ENCODE measurements at regions not wholly inside any gene's neighbourhood (a gene's known extent, or its start where the extent isn't known, plus 50 kb on each side); places are given as distances from the start of the nearest gene placed in this dataset.

DNA sequence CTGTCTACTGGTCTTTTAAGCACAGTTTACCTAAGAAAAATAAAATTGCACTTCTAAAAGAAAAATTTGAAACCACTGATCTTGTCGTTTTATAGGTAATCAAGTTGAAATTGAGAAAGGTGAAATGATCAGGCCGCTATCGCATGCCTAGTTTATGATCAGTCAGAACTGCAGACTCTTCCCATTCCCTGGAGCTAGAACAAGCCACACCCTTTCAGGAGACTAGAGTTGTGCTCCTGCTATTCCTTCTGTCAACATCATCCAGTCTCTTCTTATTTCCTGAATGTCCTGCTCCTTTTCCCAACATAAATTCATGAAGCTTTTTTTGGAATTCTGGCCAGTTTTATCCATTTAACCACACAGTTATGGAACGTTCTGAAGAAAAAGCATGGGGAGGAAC is 135.1 kb downstream of the SLC7A11 start:
- TF ChIP-seq POLR2A (IDR thresholded peaks at IDR 0.05) (no peak), POLR2AphosphoS5 (IDR thresholded peaks at IDR 0.05) (no peak)
- TF ChIP-seq, protein P1, sequence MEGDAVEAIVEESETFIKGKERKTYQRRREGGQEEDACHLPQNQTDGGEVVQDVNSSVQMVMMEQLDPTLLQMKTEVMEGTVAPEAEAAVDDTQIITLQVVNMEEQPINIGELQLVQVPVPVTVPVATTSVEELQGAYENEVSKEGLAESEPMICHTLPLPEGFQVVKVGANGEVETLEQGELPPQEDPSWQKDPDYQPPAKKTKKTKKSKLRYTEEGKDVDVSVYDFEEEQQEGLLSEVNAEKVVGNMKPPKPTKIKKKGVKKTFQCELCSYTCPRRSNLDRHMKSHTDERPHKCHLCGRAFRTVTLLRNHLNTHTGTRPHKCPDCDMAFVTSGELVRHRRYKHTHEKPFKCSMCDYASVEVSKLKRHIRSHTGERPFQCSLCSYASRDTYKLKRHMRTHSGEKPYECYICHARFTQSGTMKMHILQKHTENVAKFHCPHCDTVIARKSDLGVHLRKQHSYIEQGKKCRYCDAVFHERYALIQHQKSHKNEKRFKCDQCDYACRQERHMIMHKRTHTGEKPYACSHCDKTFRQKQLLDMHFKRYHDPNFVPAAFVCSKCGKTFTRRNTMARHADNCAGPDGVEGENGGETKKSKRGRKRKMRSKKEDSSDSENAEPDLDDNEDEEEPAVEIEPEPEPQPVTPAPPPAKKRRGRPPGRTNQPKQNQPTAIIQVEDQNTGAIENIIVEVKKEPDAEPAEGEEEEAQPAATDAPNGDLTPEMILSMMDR (IDR thresholded peaks at IDR 0.05) = no peak
- DNase-seq (ENCODE audit: low spot score) = no peak
- 93% methylated on average over 4 of the region's 4 CpGs for WGBS
- H3K36me3 ChIP-seq = no peaks in the 10 kb centered on the region
- H3K4me1 ChIP-seq (replicated peaks) = no peaks in the 10 kb centered on the region
- intact Hi-C loops (cut with DNase I) = no loop called here
- H3K27ac ChIP-seq = no peak overlapping the region
- no peak overlapping the region for H3K4me3 ChIP-seq
- no peaks in the 10 kb centered on the region for H3K27me3 ChIP-seq (replicated peaks; ENCODE audit: insufficient read depth)
- no peaks in the 10 kb centered on the region for H3K9me3 ChIP-seq

DNA sequence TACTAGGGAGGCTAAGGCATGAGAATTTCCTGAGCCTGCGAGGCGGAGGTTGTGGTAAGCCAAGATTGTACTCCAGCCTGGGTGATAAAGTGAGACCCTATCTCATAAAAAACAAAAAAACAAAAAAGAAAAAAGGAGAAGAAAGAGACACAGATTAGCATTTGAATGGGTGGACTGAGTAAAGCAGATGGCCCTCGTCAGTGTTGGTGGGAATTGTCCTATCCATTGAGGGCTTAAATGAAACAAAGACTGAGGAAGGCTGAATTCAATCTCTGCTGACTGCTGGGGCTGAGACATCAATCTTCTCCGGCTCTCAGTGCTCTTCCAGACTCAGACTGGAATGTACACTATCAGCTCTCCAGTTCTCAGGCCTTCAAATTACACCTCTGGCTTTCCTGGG is 136.8 kb downstream of the SLC7A11 start:
- Histone ChIP-seq H3K27ac (no peak overlapping the region), H3K9me3 (no peaks in the 10 kb centered on the region), H3K27me3 (replicated peaks; ENCODE audit: insufficient read depth) (no peaks in the 10 kb centered on the region), H3K4me1 (replicated peaks) (no peaks in the 10 kb centered on the region), H3K4me3 (no peak overlapping the region), H3K36me3 (no peaks in the 10 kb centered on the region)
- DNase-seq (ENCODE audit: low spot score) = no peak
- WGBS = 95% methylated on average over 4 of the region's 4 CpGs
- intact Hi-C loops (cut with DNase I) = no loop called here
- TF ChIP-seq, protein P1 (IDR thresholded peaks at IDR 0.05) = no peak
- TF ChIP-seq POLR2A (IDR thresholded peaks at IDR 0.05) = no peak
- TF ChIP-seq POLR2AphosphoS5 (IDR thresholded peaks at IDR 0.05) = no peak

DNA sequence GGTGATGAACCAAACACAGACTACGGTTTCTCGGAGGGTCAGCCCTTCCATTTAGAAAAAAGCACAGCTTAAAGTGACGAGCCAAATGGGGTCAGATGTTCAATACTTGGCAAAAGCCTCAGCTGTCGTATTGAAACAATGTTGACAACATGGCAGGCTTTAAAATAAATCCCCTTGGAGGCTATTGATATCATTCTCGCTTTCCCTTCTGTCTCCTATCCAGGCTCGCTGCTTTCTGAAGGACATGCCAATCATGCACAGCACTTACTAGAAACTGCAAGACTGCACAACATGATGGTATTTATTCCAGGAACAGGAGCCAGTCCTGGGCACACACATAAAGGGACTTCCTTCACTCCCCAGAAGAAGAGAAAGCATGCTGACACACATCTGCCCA is 137.9 kb downstream of the SLC7A11 start:
- Histone ChIP-seq H3K27ac (no peak overlapping the region), H3K36me3 (no peaks in the 10 kb centered on the region), H3K27me3 (replicated peaks; ENCODE audit: insufficient read depth) (no peaks in the 10 kb centered on the region), H3K4me1 (replicated peaks) (no peaks in the 10 kb centered on the region), H3K9me3 (no peaks in the 10 kb centered on the region), H3K4me3 (no peak overlapping the region)
- DNase-seq (ENCODE audit: low spot score) = no peak
- WGBS = 61% methylated on average over 6 of the region's 6 CpGs
- intact Hi-C loops (cut with DNase I) = no loop called here
- TF ChIP-seq POLR2A (IDR thresholded peaks at IDR 0.05) = no peak
- TF ChIP-seq, protein P1 (IDR thresholded peaks at IDR 0.05) = no peak
- no peak for TF ChIP-seq POLR2AphosphoS5 (IDR thresholded peaks at IDR 0.05)

DNA sequence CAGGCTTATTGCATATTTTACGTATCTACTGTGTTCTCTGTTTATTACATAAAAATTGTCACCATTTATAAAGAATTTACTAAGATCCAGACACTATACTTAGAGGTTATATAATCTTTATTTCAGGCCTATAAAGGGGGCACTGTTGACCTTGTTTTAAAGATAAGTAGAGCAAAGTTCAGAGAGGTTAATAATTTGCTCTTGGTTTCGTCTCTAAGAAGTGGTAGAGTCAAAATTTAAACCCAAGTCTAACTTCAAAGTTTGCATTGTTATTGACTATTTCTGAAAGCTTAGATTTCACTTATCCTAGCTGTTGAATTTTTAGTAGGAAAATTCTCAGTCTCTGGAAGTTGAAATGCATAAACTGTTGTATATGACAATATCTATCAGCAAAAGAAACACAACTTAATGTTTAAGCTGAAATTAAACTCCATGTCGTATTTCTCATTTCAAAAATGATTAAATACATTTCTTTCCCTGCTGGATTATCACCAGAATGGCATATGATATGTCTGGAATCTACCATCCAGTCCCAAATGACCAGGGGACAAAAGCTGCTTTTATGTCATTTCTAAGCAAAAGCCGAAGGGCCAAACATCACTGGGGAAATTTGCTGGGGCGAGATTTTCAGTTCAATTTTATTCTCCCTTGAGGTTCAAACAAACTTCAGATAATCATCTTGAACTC is 138.4 kb downstream of the SLC7A11 start:
- Histone ChIP-seq H3K4me1 (replicated peaks) (no peaks in the 10 kb centered on the region), H3K27ac (no peak overlapping the region), H3K4me3 (no peak overlapping the region), H3K36me3 (no peaks in the 10 kb centered on the region), H3K9me3 (no peaks in the 10 kb centered on the region), H3K27me3 (replicated peaks; ENCODE audit: insufficient read depth) (no peaks in the 10 kb centered on the region)
- no peak for DNase-seq (ENCODE audit: low spot score)
- intact Hi-C loops (cut with DNase I) = no loop called here
- WGBS = 80% methylated on average over 5 of the region's 5 CpGs
- TF ChIP-seq POLR2A (IDR thresholded peaks at IDR 0.05) (no peak), POLR2AphosphoS5 (IDR thresholded peaks at IDR 0.05) (no peak)
- TF ChIP-seq, protein P1 (IDR thresholded peaks at IDR 0.05) = no peak

DNA sequence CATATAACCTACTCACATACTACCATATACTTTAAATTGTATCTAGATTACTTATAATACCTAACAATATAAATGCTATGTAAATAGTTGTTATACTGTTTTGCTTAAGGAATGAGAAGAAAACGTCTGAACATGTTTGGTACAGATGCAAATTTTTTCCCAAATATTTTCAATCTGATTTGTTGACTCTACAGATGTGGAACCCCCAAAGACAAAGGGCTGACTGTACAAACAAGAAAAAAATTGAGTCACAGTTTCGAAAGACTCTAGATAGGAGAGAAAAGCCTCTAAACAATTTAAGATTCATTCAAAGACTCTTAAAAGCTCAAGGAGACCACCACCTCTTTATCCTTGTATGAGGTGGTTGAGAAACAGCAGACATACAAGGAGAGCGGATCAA is 142.8 kb downstream of the SLC7A11 start:
- TF ChIP-seq, protein P1 (IDR thresholded peaks at IDR 0.05) = no peak
- TF ChIP-seq POLR2A (IDR thresholded peaks at IDR 0.05) (no peak), POLR2AphosphoS5 (IDR thresholded peaks at IDR 0.05) (no peak)
- H3K4me1 ChIP-seq (replicated peaks) = no peaks in the 10 kb centered on the region
- intact Hi-C loops (cut with DNase I) = loop anchor here (10.0 kb wide), 2 partner anchors 85 to 815 kb away; no protein-coding TSS in a partner anchor
- H3K27ac ChIP-seq = no peak overlapping the region
- no peak overlapping the region for H3K4me3 ChIP-seq
- no peak for DNase-seq (ENCODE audit: low spot score)
- H3K36me3 ChIP-seq = no peaks in the 10 kb centered on the region
- 69% methylated on average over 3 of the region's 3 CpGs for WGBS
- no peaks in the 10 kb centered on the region for H3K27me3 ChIP-seq (replicated peaks; ENCODE audit: insufficient read depth)
- no peaks in the 10 kb centered on the region for H3K9me3 ChIP-seq
